GM21447 (cell line): ENCODE measurements at regions not wholly inside any gene's neighbourhood (a gene's known extent, or its start where the extent isn't known, plus 50 kb on each side); places are given as distances from the start of the nearest gene placed in this dataset.

Experiments
- ATAC-seq: cut with Tn5 transposase; IDR thresholded peaks from one replicate; pipeline ENCODE4 v1.9.1; 2021; ENCODE audit not compliant: unreplicated experiment

- ATAC-seq, result no peak
These were observed 74.6 kb upstream of the CSF3R start for GRCh38 chr1:36557041-36558000.

- no peak for ATAC-seq
These were observed 72.3 kb upstream of the CSF3R start for GRCh38 chr1:36555041-36555440.

DNA sequence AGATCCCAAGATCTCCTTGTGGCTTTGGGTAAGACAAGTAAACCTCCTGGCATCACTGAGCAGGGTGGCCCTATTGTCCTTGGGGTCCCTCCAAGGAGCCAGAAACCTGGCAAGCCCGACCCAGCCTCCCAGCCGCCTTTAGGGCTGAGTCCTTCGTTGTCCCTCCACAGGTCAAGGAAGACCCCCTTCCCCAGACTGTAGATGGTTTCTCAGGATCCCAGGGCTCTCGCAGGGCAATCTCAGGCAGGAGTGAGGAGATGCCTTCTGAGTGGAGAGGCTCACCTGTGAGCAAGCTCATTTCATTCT, 71.6 kb upstream of the CSF3R start:
- ATAC-seq, result no peak

GRCh38 chr1:36553591-36554322, 71.0 kb upstream of the CSF3R start:
- ATAC-seq, result no peak

DNA sequence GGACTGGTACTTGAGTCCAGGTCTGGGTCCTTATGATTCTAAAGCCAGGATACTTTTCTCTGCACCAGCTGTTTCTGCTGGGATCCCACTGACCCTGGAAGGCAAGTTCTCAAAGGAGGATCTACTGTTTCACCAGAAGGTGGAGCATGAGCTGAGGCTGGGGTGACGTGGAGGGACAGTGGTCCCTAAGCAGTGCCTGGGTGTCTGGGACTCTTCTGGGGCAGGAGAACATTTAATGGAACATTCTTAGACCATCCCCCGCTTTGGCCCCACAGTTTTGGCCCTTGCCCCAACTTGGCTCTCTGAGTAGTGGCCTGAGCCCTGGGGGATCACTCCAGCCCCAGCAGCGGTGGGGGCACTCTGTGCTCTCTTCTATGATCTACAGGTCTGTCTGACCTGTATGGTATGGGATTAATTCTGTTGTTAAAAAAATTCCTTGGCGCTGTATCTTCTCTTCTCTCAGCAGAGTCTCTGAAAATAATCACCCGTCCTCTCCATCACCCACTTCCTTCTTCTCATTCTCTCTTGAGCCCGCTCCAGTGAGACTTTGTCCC, 60.3 kb upstream of the CSF3R start:
- ATAC-seq, result no peak

GRCh38 chr1:36542024-36542961, 59.6 kb upstream of the CSF3R start:
- ATAC-seq, result no peak

- ATAC-seq, result no peak
These were observed 57.3 kb upstream of the CSF3R start for GRCh38 chr1:36540056-36540455.

DNA sequence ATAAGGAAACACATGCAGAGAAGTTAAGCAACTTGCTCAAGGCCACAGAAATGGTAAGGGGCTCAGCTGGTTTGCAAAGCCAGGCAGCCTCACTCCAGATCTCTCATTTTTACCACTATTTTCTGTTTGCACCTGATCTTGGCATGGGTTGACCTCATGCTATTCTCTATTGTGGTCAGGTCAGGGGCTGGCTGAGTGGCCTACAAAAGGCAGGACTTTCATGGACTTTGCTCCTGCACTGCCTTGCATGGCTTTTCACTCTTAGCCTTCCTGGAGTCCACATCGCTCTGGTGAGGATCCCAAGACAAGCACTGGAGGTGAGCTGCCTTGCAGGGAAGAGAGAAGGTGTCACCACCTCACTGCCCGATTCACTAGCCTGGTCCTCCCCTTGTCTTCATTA, 56.8 kb upstream of the CSF3R start:
- ATAC-seq, result no peak

GRCh38 chr1:36537991-36538390, 55.3 kb upstream of the CSF3R start:
- ATAC-seq, result no peak

DNA sequence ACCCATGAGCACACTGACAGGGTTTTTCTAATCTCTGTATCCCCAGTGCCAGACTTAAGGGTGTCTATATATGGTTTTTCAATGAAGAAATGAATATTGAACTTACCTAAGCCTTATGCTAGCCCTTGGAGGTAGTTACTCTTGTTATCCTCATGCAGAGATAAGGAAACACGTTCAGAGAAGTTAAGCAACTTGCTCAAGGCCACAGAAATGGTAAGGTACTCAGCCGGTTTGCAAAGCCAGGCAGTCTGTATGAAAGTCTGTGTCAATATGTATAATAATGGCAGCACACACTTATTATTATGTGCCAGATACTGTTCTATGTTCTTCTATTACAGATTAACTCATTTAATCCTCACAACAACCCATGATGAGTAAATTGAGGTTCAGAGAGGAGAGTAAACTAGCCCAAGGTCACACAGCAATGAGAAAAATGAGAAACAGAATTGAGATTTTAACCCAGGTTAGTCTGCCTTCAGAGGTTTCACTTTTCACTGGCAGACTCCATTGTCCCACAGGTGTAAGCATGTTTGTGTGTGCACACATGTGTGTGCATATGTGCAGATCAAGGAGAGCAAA, 54.6 kb upstream of the CSF3R start:
- no peak for ATAC-seq

DNA sequence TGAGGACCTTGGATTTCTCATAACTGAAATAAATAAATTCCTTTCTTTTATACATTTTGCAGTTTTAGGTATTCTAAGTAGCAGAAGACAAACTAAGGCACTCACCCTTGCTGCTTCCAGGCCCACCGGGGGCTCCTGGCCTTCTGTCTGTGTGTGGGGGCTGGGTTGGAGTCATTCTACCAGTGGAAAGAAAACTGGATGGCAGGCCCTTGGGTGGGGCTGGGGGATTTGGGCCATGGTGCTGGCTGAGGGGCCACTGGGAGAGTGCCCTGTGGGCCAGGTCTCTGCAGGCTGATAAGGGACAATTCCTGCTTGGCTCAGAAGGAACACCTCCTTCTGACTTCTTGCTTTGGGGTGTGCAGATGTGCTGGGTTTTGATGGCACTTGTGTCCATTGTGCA, 54.0 kb upstream of the CSF3R start:
- ATAC-seq, result no peak

DNA sequence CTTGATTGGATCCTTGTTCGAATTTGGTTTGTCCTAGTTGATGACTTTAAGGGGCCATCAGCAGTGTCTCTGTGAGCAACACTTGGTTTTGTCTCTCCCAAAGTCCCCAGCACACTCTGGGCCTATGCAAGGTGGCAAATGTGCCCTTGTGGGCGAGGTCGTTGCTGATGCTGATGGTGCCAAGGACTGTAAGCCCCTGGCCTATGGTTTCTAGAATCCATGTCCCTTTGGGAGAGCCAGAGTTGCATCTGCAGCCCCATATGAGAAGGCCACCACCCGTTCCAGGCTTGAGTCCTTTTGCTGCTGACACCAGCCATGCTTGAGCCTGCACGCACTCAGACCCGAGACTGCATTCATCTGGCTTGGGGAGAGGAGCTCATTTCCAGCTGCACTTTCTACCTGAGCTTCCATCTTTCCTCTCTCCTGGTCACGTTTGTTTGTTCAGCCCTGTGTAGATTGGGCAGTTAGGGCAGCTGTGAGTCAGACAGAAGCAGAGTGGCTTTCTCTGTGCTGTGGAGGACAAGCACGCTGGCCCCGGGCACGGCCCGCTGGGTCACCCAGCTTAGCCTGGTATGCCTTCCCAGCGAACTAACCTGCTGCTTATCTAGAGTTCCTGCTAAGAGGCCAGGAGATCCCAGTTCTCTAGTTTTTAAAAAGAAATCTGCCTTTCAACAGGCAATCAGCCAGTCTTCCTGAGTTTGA, 52.1 kb upstream of the CSF3R start:
- ATAC-seq, result no peak

- ATAC-seq, result no peak
These were observed 51.2 kb upstream of the CSF3R start for GRCh38 chr1:36533897-36534296.

DNA sequence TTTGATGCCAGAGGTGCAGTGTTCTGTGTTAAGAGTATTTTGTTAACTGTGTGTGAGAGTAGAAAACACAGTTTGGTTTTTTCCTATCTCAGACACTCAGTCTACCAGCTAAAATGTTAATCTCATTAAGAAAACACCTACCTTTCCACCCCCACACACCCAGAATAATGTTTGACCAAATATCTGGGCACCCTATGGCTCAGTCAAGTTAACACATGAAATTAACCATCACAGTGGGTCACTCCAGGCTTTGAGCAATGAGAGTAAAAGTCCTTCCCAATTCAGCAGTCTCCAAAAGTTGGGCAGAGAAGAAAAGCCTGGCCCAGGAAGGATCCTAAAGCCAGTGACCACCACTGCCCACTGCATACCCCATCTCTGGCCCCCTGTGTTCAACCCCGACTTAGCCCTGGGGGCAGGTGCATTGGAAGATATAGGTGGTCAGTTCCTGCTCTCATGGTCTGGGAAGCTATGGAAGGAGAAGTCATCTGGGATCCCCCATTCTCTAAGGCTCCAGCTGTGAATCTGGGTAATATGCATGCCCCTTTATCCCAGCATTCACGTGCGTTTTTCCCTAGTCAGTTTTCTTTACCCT, 50.2 kb upstream of the CSF3R start:
- ATAC-seq, result no peak
